GM19468 (cell line): ENCODE measurements at regions not wholly inside any gene's neighbourhood (a gene's known extent, or its start where the extent isn't known, plus 50 kb on each side); places are given as distances from the start of the nearest gene placed in this dataset.
"Not testable (repeated sequence)": the region's sequence is repeated elsewhere in the genome, so short reads cannot be mapped to it uniquely, and the experiment has no call there.

Experiments used
- ATAC-seq: cut with Tn5 transposase; IDR thresholded peaks from one replicate; pipeline ENCODE4 v1.9.1; 2021; ENCODE audit warnings: mild to moderate bottlenecking, moderate library complexity, moderate number of reproducible peaks; ENCODE audit not compliant: unreplicated experiment; ENCODE audit errors: extremely low read depth

- ATAC-seq: no peak
Observed at GRCh38 chrX:128460835-128461234, 408.6 kb upstream of the ACTRT1 start.

GRCh38 chrX:128458888-128459287 is 406.7 kb upstream of the ACTRT1 start:
- ATAC-seq: no peak

- ATAC-seq: no peak
Observed at GRCh38 chrX:128457674-128458073, 405.5 kb upstream of the ACTRT1 start.

- no peak for ATAC-seq
Observed at GRCh38 chrX:128439159-128439558, 387.0 kb upstream of the ACTRT1 start.

- ATAC-seq: no peak
Observed at GRCh38 chrX:128438082-128438481, 385.9 kb upstream of the ACTRT1 start.

- ATAC-seq: no peak
Observed at GRCh38 chrX:128436397-128437103, 384.3 kb upstream of the ACTRT1 start.

- no peak for ATAC-seq
Observed at GRCh38 chrX:128425546-128425945, 373.3 kb upstream of the ACTRT1 start.

GRCh38 chrX:128408842-128409241 is 356.6 kb upstream of the ACTRT1 start:
- no peak for ATAC-seq

- no peak for ATAC-seq
Observed at GRCh38 chrX:128396601-128397000, 344.4 kb upstream of the ACTRT1 start.

- ATAC-seq: not testable (repeated sequence)
Observed at GRCh38 chrX:128383846-128384245, 331.6 kb upstream of the ACTRT1 start.

GRCh38 chrX:128365492-128365891 is 313.3 kb upstream of the ACTRT1 start:
- no peak for ATAC-seq

- ATAC-seq: no peak
Observed at GRCh38 chrX:128335671-128336070, 283.5 kb upstream of the ACTRT1 start.

GRCh38 chrX:128334821-128335220 is 282.6 kb upstream of the ACTRT1 start:
- ATAC-seq: no peak

- ATAC-seq: no peak
Observed at GRCh38 chrX:128310912-128311311, 258.7 kb upstream of the ACTRT1 start.

- no peak for ATAC-seq
Observed at GRCh38 chrX:128309311-128309710, 257.1 kb upstream of the ACTRT1 start.

- no peak for ATAC-seq
Observed at GRCh38 chrX:128294198-128294597, 242.0 kb upstream of the ACTRT1 start.

GRCh38 chrX:128287693-128288092 is 235.5 kb upstream of the ACTRT1 start:
- no peak for ATAC-seq

GRCh38 chrX:128250621-128251020 is 198.4 kb upstream of the ACTRT1 start:
- ATAC-seq: no peak

GRCh38 chrX:128216364-128216763 is 164.2 kb upstream of the ACTRT1 start:
- no peak for ATAC-seq

- no peak for ATAC-seq
Observed at GRCh38 chrX:128165884-128166408, 113.7 kb upstream of the ACTRT1 start.

- ATAC-seq: no peak
Observed at GRCh38 chrX:128156204-128156603, 104.0 kb upstream of the ACTRT1 start.

GRCh38 chrX:128142745-128143144 is 90.5 kb upstream of the ACTRT1 start:
- ATAC-seq: no peak
